ENCODE measurements at regions not wholly inside any gene's neighbourhood (a gene's known extent, or its start where the extent isn't known, plus 50 kb on each side); places are given as distances from the start of the nearest gene placed in this dataset.

DNA sequence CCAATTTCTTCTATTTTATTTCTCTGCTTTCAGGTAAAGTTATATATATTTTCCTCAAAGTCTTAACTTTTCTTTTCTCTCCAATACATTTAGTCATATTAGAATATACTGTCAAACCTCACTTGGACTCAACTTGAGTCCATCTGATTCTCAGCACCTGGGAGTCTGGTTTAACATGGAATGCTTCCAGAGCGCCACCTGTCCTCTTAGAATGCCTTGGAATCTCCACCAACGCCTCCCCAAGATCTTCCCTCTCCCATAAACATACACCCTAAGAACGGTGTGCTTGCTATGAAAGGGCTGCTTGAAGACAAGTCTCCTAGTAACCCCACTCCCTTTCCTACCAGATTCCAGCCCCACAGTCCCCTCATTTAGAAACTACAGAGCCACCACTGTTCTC lies 229.1 kb upstream of the MKLN1 start:
- no peak for DNase-seq (ENCODE audit: low spot score)
- H3K4me1 Mint-ChIP-seq (ENCODE audit: low read depth in 2 of 2) = peaks cover 54 to 81% of the 10 kb centered on the region in 2 donors
- H3K4me3 Mint-ChIP-seq = peak overlapping the region; percentile 63

GRCh38 chr7:131100357-131101054 lies 227.2 kb upstream of the MKLN1 start:
- peaks cover 66 to 89% of the 10 kb centered on the region in 2 donors for H3K4me1 Mint-ChIP-seq (ENCODE audit: low read depth in 2 of 2)
- no peaks in the 10 kb centered on the region for H3K36me3 Mint-ChIP-seq
- peak overlapping the region; percentile 83 for H3K4me3 Mint-ChIP-seq
- no peaks in the 10 kb centered on the region for H3K9me3 Mint-ChIP-seq
- no peaks in the 10 kb centered on the region for H3K27me3 Mint-ChIP-seq
- ATAC-seq = peak in 1 of 2 donors; percentile 51
- no peak for DNase-seq (ENCODE audit: low spot score)
- H3K27ac Mint-ChIP-seq = peak overlapping the region; percentile 76 to 82

More for the DNA sequence above, 229.1 kb upstream of the MKLN1 start:
- H3K36me3 Mint-ChIP-seq = no peaks in the 10 kb centered on the region
- peak overlapping the region; percentile 18 to 46 for H3K27ac Mint-ChIP-seq
- H3K9me3 Mint-ChIP-seq = no peaks in the 10 kb centered on the region
- no peaks in the 10 kb centered on the region for H3K27me3 Mint-ChIP-seq
- ATAC-seq = no peak

- Mint-ChIP-seq H3K4me3 (peak overlapping the region; percentile 57), H3K27me3 (no peaks in the 10 kb centered on the region), H3K9me3 (no peaks in the 10 kb centered on the region), H3K36me3 (peaks cover 6% of the 10 kb centered on the region), H3K27ac (peak overlapping the region in 1 of 2 donors; percentile 13), H3K4me1 (ENCODE audit: low read depth in 2 of 2) (peaks cover 65 to 73% of the 10 kb centered on the region in 2 donors)
- ATAC-seq (no peak), DNase-seq (ENCODE audit: low spot score) (no peak)
Measured at GRCh38 chr7:131103997-131104396, 223.7 kb upstream of the MKLN1 start.

DNA sequence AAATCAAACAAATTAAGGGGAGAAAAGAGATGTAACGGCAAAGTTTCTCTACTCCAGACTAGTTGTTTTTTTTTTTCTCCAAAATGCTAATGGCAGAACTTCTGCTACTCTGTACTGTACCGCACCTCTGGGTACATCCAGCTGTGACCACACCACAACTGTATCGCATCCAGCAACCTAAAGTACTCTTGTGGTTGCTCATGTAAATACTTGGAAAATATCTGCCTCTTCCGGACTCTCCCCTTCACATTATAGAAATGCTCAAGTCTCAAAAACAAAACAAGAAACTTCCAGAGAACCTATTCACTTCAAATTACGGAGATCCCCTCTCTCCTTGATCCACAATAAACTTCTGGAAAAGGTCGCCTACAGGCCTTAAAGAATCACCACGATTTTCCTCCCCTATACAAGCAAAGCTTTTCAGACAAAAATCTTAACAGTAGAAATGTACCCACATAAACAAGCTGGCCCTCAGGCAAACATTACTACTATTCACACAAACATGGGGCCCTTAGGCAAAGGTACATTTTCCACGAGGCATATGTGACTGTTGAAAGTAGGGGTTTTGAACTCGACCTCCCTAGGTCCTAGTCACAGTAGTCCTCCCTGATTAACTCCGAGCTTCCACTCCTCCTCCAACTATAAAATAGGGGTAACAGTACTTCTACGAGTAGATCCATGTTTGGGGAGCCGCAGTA lies 222.9 kb upstream of the MKLN1 start:
- peak overlapping the region; percentile 57 for H3K4me3 Mint-ChIP-seq
- H3K4me1 Mint-ChIP-seq (ENCODE audit: low read depth in 2 of 2) = peaks cover 70 to 78% of the 10 kb centered on the region in 2 donors
- H3K9me3 Mint-ChIP-seq = no peaks in the 10 kb centered on the region
- ATAC-seq (no peak), DNase-seq (ENCODE audit: low spot score) (no peak)
- H3K36me3 Mint-ChIP-seq = peaks cover 6% of the 10 kb centered on the region
- peak overlapping the region; percentile 28 to 68 for H3K27ac Mint-ChIP-seq
- no peaks in the 10 kb centered on the region for H3K27me3 Mint-ChIP-seq

GRCh38 chr7:131105294-131105798 lies 222.3 kb upstream of the MKLN1 start:
- DNase-seq (ENCODE audit: low spot score) = no peak
- Mint-ChIP-seq H3K4me3 (peak overlapping the region; percentile 57), H3K4me1 (ENCODE audit: low read depth in 2 of 2) (peaks cover 69 to 77% of the 10 kb centered on the region in 2 donors), H3K27ac (peak overlapping the region; percentile 28 to 68), H3K9me3 (no peaks in the 10 kb centered on the region), H3K36me3 (peaks cover 6% of the 10 kb centered on the region), H3K27me3 (no peaks in the 10 kb centered on the region)
- ATAC-seq = peak in 1 of 2 donors; percentile 22

DNA sequence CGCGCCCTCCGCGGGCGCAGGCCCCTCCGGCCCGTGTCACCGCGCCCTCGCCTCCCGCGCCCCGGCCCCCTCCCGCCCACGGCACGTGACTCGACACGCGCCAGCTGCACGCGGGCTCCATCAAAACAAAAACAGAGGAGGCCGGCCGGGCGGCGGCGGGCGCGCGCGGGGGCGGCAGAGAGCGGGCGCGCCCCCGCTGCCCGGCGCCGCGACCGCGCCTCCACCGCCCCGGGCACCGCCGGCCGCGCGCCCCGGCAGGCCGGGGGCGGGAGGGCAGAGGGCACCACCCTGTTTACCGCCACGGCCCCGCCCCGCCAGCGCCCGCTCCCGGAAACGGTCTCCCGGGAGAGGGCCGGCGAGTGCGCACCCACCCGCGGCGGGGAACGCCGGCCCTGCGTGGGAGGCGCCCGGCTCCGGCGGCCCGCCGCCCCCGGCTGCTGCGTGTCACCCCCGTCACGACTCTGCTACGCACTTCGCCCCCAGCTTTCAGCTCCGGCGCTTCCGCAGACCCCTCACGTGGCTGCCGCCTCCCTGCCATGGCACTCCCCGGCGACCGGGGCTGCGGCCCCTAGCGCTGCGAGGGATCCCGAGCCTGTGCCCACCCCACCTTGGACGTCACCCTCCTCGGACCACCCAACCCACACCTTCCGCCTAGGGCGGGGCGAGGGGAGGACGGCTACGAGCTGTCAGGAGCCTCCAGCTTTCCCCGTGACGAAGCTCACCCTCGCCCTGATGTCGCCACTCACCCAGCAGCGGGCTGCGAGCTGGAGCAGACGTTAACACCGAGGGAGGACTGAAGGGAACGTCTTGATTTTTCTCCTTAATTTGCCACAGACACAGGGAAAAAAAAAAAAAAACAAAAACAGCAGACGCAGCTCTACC lies 221.6 kb upstream of the MKLN1 start:
- peaks cover 6% of the 10 kb centered on the region for H3K36me3 Mint-ChIP-seq

GRCh38 chr7:131106681-131107336 lies 220.9 kb upstream of the MKLN1 start:
- Mint-ChIP-seq H3K9me3 (no peaks in the 10 kb centered on the region), H3K36me3 (peaks cover 6% of the 10 kb centered on the region), H3K27me3 (no peaks in the 10 kb centered on the region), H3K4me1 (ENCODE audit: low read depth in 2 of 2) (peaks cover 71 to 74% of the 10 kb centered on the region in 2 donors), H3K4me3 (peak overlapping the region; percentile 99), H3K27ac (peak overlapping the region; percentile 96 to 98)
- no peak for ATAC-seq
- DNase-seq (ENCODE audit: low spot score) = no peak

More for the DNA sequence above, 221.6 kb upstream of the MKLN1 start:
- DNase-seq (ENCODE audit: low spot score) (peak; percentile 93), ATAC-seq (peak; percentile 78 to 88)
- Mint-ChIP-seq H3K27ac (peak overlapping the region; percentile 96 to 98), H3K4me3 (peak overlapping the region; percentile 99), H3K27me3 (no peaks in the 10 kb centered on the region), H3K4me1 (ENCODE audit: low read depth in 2 of 2) (peaks cover 68 to 77% of the 10 kb centered on the region in 2 donors), H3K9me3 (no peaks in the 10 kb centered on the region)

DNA sequence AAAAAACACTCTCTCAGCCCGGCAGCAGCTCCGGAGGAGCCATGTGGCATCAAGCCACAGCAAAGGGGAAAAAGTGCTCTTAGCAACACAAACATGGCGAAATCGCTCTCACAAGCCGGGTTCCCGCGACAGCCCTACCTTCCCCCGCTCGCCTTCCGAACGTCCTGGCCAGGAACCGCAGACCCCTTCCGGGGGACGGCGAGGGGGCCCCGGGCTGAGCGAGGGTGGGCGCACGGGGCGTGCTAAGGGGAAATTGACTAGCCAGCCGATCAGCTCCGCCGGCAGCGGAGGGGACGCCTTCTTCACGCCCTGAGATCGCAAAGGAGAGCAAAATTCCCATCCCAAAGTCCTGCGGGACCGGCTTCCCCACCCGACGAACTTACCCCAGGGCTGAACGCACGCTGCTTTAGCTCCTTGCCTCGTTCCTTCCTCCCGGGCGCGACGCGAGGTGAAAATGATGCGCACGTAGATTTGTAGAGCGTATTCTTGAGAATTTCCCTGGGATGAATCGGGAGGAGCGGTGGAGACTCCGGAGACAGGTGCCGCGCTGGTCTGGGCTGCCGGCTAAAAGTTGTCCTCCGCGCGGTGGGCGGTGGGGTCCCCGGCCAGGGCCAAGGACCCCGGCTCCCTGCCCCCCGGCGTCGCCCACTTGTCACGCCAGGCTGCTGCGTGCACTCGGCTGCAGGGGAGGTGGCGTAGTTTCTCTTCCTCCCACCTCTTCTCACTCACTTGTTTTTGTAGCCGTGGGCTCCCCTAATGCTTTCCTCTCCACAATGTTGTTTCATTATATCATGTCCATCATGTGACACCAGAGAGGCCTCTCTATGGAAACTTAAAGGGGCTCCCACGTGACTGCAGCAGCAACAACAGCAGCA lies 220.1 kb upstream of the MKLN1 start:
- H3K27ac Mint-ChIP-seq = peak overlapping the region; percentile 96 to 98
- H3K36me3 Mint-ChIP-seq = peaks cover 6% of the 10 kb centered on the region
- peaks cover 64 to 67% of the 10 kb centered on the region in 2 donors for H3K4me1 Mint-ChIP-seq (ENCODE audit: low read depth in 2 of 2)

GRCh38 chr7:131108212-131108940 lies 219.3 kb upstream of the MKLN1 start:
- H3K27me3 Mint-ChIP-seq = peaks cover 0 to 2% of the 10 kb centered on the region in 2 donors
- peaks cover 6% of the 10 kb centered on the region for H3K36me3 Mint-ChIP-seq
- DNase-seq (ENCODE audit: low spot score) (no peak), ATAC-seq (peak in 1 of 2 donors; percentile 34)
- H3K4me3 Mint-ChIP-seq = peak overlapping the region; percentile 99
- peak overlapping the region; percentile 96 to 98 for H3K27ac Mint-ChIP-seq
- H3K4me1 Mint-ChIP-seq (ENCODE audit: low read depth in 2 of 2) = peaks cover 59 to 63% of the 10 kb centered on the region in 2 donors
- H3K9me3 Mint-ChIP-seq = no peaks in the 10 kb centered on the region

More for the DNA sequence above, 220.1 kb upstream of the MKLN1 start:
- Mint-ChIP-seq H3K9me3 (no peaks in the 10 kb centered on the region), H3K4me3 (peak overlapping the region; percentile 99), H3K27me3 (no peaks in the 10 kb centered on the region)
- DNase-seq (ENCODE audit: low spot score) (peak; percentile 82), ATAC-seq (peak; percentile 59 to 62)

- DNase-seq (ENCODE audit: low spot score) (no peak), ATAC-seq (no peak)
- Mint-ChIP-seq H3K4me1 (ENCODE audit: low read depth in 2 of 2) (peaks cover 51 to 55% of the 10 kb centered on the region in 2 donors), H3K27ac (peak overlapping the region; percentile 96 to 98), H3K4me3 (peak overlapping the region; percentile 99), H3K9me3 (no peaks in the 10 kb centered on the region), H3K27me3 (peaks cover 0 to 4% of the 10 kb centered on the region in 2 donors), H3K36me3 (peaks cover 6% of the 10 kb centered on the region)
Measured at GRCh38 chr7:131109011-131109758, 218.5 kb upstream of the MKLN1 start.

GRCh38 chr7:131109759-131110296 lies 217.8 kb upstream of the MKLN1 start:
- ATAC-seq = peak; percentile 34 to 41
- H3K27ac Mint-ChIP-seq = peak overlapping the region; percentile 96 to 98
- peaks cover 6% of the 10 kb centered on the region for H3K36me3 Mint-ChIP-seq
- peaks cover 0 to 8% of the 10 kb centered on the region in 2 donors for H3K27me3 Mint-ChIP-seq
- peak; percentile 90 for DNase-seq (ENCODE audit: low spot score)
- no peaks in the 10 kb centered on the region for H3K9me3 Mint-ChIP-seq
- H3K4me3 Mint-ChIP-seq = peak overlapping the region; percentile 99
- peaks cover 44 to 48% of the 10 kb centered on the region in 2 donors for H3K4me1 Mint-ChIP-seq (ENCODE audit: low read depth in 2 of 2)
